GM21526 (cell line): ENCODE measurements at regions not wholly inside any gene's neighbourhood (a gene's known extent, or its start where the extent isn't known, plus 50 kb on each side); places are given as distances from the start of the nearest gene placed in this dataset.

Experiments
- ATAC-seq: cut with Tn5 transposase; IDR thresholded peaks from one replicate; pipeline ENCODE4 v1.9.1; 2021; ENCODE audit warnings: moderate library complexity; ENCODE audit not compliant: unreplicated experiment, low FRiP score

- ATAC-seq: peak; percentile 70
Observed at GRCh38 chr18:76686737-76687231, 135.6 kb upstream of the ZNF236 start.

GRCh38 chr18:76685860-76686259 is 136.5 kb upstream of the ZNF236 start:
- ATAC-seq: no peak

- no peak for ATAC-seq
Observed at GRCh38 chr18:76685402-76685801, 137.0 kb upstream of the ZNF236 start.

- ATAC-seq: no peak
Observed at GRCh38 chr18:76684265-76684664, 138.1 kb upstream of the ZNF236 start.

GRCh38 chr18:76679945-76680344 is 142.4 kb upstream of the ZNF236 start:
- ATAC-seq: no peak

- no peak for ATAC-seq
Observed at GRCh38 chr18:76679259-76679658, 143.1 kb upstream of the ZNF236 start.

- no peak for ATAC-seq
Observed at GRCh38 chr18:76678248-76678647, 144.1 kb upstream of the ZNF236 start.

- no peak for ATAC-seq
Observed at GRCh38 chr18:76674596-76674995, 147.8 kb upstream of the ZNF236 start.

GRCh38 chr18:76673281-76674185 is 148.8 kb upstream of the ZNF236 start:
- no peak for ATAC-seq

GRCh38 chr18:76672627-76673026 is 149.7 kb upstream of the ZNF236 start:
- no peak for ATAC-seq

- ATAC-seq: no peak
Observed at GRCh38 chr18:76670564-76671288, 151.6 kb upstream of the ZNF236 start.

- ATAC-seq: no peak
Observed at GRCh38 chr18:76668546-76668945, 153.8 kb upstream of the ZNF236 start.

GRCh38 chr18:76668119-76668518 is 154.2 kb upstream of the ZNF236 start:
- no peak for ATAC-seq

- ATAC-seq: no peak
Observed at GRCh38 chr18:76667603-76668002, 154.8 kb upstream of the ZNF236 start.

GRCh38 chr18:76662626-76663025 is 159.7 kb upstream of the ZNF236 start:
- ATAC-seq: no peak

GRCh38 chr18:76660571-76661192 is 161.7 kb upstream of the ZNF236 start:
- no peak for ATAC-seq

- no peak for ATAC-seq
Observed at GRCh38 chr18:76658627-76659026, 163.6 kb upstream of the ZNF516 start.

- no peak for ATAC-seq
Observed at GRCh38 chr18:76657911-76658470, 162.9 kb upstream of the ZNF516 start.

- ATAC-seq: no peak
Observed at GRCh38 chr18:76656925-76657827, 162.1 kb upstream of the ZNF516 start.

GRCh38 chr18:76654577-76654976 is 159.5 kb upstream of the ZNF516 start:
- ATAC-seq: no peak
